GM18502 (cell line): ENCODE measurements at regions not wholly inside any gene's neighbourhood (a gene's known extent, or its start where the extent isn't known, plus 50 kb on each side); places are given as distances from the start of the nearest gene placed in this dataset.
A peak's percentile ranks its signal among the peaks of the same experiment; 100 is the strongest.
"Not testable (repeated sequence)": the region's sequence is repeated elsewhere in the genome, so short reads cannot be mapped to it uniquely, and the experiment has no call there.

ENCODE experiments used
- ATAC-seq: cut with Tn5 transposase; IDR thresholded peaks from one replicate; pipeline ENCODE4 v1.9.1; 2021; ENCODE audit warnings: mild to moderate bottlenecking; ENCODE audit not compliant: unreplicated experiment, poor library complexity

- ATAC-seq, result no peak
Observed at GRCh38 chr14:22230517-22230916, 358.5 kb downstream of the DAD1 start.

GRCh38 chr14:22227084-22227483 lies 361.9 kb downstream of the DAD1 start:
- no peak for ATAC-seq

- ATAC-seq, result no peak
Observed at GRCh38 chr14:22226381-22226780, 362.6 kb downstream of the DAD1 start.

GRCh38 chr14:22225516-22226140 lies 363.4 kb downstream of the DAD1 start:
- ATAC-seq, result no peak

GRCh38 chr14:22221508-22221907 lies 367.5 kb downstream of the DAD1 start:
- no peak for ATAC-seq

GRCh38 chr14:22220427-22220826 lies 368.6 kb downstream of the DAD1 start:
- no peak for ATAC-seq

- no peak for ATAC-seq
Observed at GRCh38 chr14:22218728-22219127, 370.3 kb downstream of the DAD1 start.

GRCh38 chr14:22213120-22213519 lies 375.9 kb downstream of the DAD1 start:
- no peak for ATAC-seq

GRCh38 chr14:22210906-22211305 lies 378.1 kb downstream of the DAD1 start:
- ATAC-seq, result no peak

GRCh38 chr14:22210026-22210425 lies 379.0 kb downstream of the DAD1 start:
- no peak for ATAC-seq

- no peak for ATAC-seq
Observed at GRCh38 chr14:22203036-22203435, 386.0 kb downstream of the DAD1 start.

- no peak for ATAC-seq
Observed at GRCh38 chr14:22202313-22202712, 386.7 kb downstream of the DAD1 start.

GRCh38 chr14:22200977-22201605 lies 387.9 kb downstream of the DAD1 start:
- ATAC-seq, result peak; percentile 66

- ATAC-seq, result not testable (repeated sequence)
Observed at GRCh38 chr14:22200131-22200530, 388.9 kb downstream of the DAD1 start.

GRCh38 chr14:22194664-22195063 lies 394.4 kb downstream of the DAD1 start:
- ATAC-seq, result no peak

GRCh38 chr14:22190411-22191191 lies 398.4 kb downstream of the DAD1 start:
- no peak for ATAC-seq

- no peak for ATAC-seq
Observed at GRCh38 chr14:22189881-22190280, 399.1 kb downstream of the DAD1 start.

- no peak for ATAC-seq
Observed at GRCh38 chr14:22188318-22188717, 400.7 kb downstream of the DAD1 start.

- no peak for ATAC-seq
Observed at GRCh38 chr14:22185789-22186188, 403.2 kb downstream of the DAD1 start.

GRCh38 chr14:22185191-22185590 lies 403.8 kb downstream of the DAD1 start:
- no peak for ATAC-seq

- no peak for ATAC-seq
Observed at GRCh38 chr14:22184830-22185168, 404.2 kb downstream of the DAD1 start.
